Brain microvascular endothelial cell (primary cell): ENCODE measurements at regions not wholly inside any gene's neighbourhood (a gene's known extent, or its start where the extent isn't known, plus 50 kb on each side); places are given as distances from the start of the nearest gene placed in this dataset.

ENCODE experiments used
- DNase-seq: peaks from one replicate; pipeline ENCODE4 v3.0.0-alpha.2; 2020
- H3K27ac ChIP-seq: fragments of 250-450 bp; sonication (Bioruptor Pico); 2 replicates; pipeline ENCODE4 v1.5.1; 2020; ENCODE audit warnings: mild to moderate bottlenecking, moderate library complexity
- H3K27me3 ChIP-seq: fragments of 250-450 bp; sonication (Bioruptor Pico); replicated peaks from 2 replicates; pipeline ENCODE4 v1.5.1; 2020; ENCODE audit warnings: mild to moderate bottlenecking
- H3K36me3 ChIP-seq: fragments of 250-450 bp; sonication (Bioruptor Pico); replicated peaks from 2 replicates; pipeline ENCODE4 v1.5.1; 2020; ENCODE audit warnings: mild to moderate bottlenecking
- H3K4me3 ChIP-seq: 2 replicates; pipeline ENCODE4 v1.5.1; 2011; ENCODE audit warnings: low read depth, mild to moderate bottlenecking, control low read depth, low read length, moderate library complexity
- in situ Hi-C: cut with HindIII; loops from 2 replicates; pipeline ENCODE4 v1.10.0; 2017; ENCODE audit warnings: low sequenced_read_pairs, low pct_ligation_motif_present
- TF ChIP-seq, protein P1 (sequence below): IDR thresholded peaks from 2 replicates; pipeline ENCODE4 v1.5.1; 2011; ENCODE audit warnings: low read depth, mild to moderate bottlenecking, moderate library complexity, low read length, control low read depth, inconsistent platforms; ENCODE audit errors: missing control alignments

DNA sequence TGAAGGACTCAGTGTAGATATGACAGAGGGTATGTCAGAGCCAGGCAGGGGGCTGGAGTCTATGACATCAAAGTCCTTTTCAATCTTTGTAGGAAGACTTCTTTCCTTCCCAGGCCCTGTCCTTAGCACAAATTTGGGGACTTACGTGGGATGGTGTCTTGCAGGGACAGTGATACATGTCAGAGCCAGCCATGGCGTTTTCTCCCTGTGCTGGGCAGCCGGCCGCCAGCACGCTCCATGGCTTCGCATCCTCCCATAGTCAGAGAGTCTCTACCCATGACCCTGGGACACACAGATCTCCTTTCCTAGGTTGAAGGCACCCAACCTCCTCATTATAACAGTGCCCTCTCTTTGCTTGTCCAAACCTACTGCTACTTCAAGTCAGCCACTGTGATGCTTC is 156.9 kb upstream of the MYCN start:
- TF ChIP-seq, protein P1, sequence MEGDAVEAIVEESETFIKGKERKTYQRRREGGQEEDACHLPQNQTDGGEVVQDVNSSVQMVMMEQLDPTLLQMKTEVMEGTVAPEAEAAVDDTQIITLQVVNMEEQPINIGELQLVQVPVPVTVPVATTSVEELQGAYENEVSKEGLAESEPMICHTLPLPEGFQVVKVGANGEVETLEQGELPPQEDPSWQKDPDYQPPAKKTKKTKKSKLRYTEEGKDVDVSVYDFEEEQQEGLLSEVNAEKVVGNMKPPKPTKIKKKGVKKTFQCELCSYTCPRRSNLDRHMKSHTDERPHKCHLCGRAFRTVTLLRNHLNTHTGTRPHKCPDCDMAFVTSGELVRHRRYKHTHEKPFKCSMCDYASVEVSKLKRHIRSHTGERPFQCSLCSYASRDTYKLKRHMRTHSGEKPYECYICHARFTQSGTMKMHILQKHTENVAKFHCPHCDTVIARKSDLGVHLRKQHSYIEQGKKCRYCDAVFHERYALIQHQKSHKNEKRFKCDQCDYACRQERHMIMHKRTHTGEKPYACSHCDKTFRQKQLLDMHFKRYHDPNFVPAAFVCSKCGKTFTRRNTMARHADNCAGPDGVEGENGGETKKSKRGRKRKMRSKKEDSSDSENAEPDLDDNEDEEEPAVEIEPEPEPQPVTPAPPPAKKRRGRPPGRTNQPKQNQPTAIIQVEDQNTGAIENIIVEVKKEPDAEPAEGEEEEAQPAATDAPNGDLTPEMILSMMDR = no peak
- Histone ChIP-seq H3K4me3 (no peak overlapping the region), H3K27ac (no peak overlapping the region), H3K36me3 (no peaks in the 10 kb centered on the region), H3K27me3 (no peaks in the 10 kb centered on the region)
- DNase-seq = no peak
- in situ Hi-C loops = no loop called here

DNA sequence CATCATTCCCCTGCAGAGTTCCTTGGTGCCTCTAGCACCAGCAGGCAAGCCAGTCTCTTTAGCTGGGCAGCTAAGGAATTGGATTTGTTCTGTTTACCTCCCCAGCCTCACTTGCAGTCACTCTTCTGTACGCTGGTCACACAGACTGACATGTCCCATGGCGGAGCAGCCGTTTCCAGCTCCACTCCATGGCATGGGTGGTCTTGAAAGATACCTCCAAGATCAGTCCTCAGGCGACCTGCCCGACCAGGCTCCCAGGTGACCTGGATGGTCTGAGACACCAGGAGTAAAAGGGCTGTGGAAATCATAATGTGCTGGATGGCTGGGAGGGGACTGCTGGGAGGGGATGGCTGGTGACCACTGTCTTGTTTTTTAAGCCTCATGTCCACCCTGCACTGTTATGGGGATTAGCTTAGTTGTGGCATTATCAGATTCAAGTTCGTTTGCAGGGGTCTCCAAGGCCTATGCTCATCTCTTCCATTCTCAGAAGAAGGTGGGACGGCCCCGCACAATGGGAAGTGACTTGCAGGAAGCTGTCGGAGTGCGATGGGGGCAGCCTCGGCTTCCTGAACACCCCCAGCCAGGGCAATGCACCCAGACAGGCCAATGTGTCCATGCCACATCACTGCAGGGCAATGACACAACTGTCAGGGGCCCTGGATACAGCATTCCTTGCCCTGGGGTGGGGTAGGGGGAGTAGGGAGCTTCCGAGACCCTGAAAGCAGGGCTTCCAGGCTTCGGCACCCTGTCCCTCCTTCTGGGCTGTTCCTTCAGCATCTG is 156.1 kb upstream of the MYCN start:
- in situ Hi-C loops = no loop called here
- H3K4me3 ChIP-seq = no peak overlapping the region
- TF ChIP-seq, protein P1 = no peak
- H3K36me3 ChIP-seq = no peaks in the 10 kb centered on the region
- DNase-seq = no peak
- H3K27me3 ChIP-seq = no peaks in the 10 kb centered on the region
- H3K27ac ChIP-seq = no peak overlapping the region

DNA sequence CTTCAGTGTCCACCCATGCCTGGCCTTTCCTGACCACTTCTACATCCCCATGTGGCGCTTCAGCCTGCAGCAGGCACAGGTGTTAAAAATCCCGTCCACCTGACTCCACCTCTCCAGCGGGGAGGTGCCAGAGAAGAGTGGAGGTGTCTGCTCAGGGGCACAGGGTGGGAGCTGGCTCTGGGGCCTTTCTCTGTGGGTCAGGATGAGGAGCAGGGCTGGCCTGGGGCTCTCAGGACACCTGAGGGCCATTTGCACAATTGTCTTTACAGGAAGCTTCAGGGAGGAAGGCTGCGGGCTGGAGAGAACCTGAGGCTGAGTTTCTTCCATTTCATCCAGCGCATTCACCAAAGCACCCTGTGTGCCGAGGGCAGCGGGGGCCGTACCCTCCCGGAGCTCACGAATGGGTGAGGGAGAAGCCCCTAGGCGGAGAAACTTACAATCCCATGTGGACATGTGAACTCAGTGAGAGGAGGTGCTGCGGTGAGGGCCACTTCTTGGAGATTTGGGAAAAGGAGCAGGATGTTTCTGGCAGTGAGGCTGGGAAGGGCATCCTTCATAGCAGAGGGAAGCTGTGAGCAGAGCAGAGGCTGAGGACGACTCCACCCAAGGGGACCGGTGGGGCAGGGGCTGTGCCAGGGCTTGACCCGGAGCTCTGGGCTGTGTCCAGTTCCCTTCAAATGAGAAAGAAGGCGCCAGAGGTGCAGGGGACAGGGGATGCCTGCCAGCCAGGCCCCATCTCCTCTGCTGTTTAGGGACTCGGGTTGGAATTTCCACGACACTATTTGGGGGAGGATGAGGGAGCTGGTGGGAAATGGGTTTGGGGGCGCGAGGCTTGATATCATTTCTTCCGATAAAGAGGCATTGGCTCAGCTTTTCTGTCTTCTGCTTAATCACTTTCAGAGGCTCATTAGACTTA is 155.2 kb upstream of the MYCN start:
- DNase-seq = no peak
- no peaks in the 10 kb centered on the region for H3K36me3 ChIP-seq
- no peaks in the 10 kb centered on the region for H3K27me3 ChIP-seq
- in situ Hi-C loops = no loop called here
- TF ChIP-seq, protein P1 = no peak
- no peak overlapping the region for H3K27ac ChIP-seq
- no peak overlapping the region for H3K4me3 ChIP-seq

DNA sequence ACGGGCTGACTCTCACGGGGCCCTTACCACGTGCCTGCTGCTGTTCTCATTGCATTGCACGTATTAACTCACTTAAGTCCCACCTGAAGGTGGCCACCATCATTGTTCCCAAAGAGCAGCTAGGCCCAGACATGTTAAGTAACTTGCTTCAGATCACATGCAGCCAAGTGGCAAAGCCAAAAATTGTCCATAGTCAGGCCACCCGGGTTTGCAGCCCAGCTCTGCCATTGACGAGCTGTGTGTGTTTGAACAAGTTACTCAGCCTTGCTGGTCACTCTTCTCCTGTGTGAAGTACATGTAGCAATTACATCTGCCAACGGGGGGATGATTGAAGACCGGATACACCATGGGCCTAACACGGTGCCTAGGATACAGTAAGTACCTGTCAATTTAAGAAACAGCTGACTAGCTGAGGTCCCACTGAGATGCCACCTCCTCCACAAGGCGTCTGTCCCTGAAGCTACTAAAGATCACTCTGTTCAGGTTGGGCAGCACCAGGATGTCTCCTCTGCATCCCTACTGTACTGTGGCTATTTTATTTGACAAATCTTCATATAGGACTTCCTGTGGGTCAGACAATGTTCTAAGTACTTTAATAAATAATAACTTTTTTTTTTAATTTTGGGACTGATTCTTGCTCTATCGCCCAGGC is 154.2 kb upstream of the MYCN start:
- in situ Hi-C loops = no loop called here
- TF ChIP-seq, protein P1 = no peak
- no peak overlapping the region for H3K4me3 ChIP-seq
- H3K36me3 ChIP-seq = no peaks in the 10 kb centered on the region
- H3K27ac ChIP-seq = no peak overlapping the region
- DNase-seq = no peak
- no peaks in the 10 kb centered on the region for H3K27me3 ChIP-seq

DNA sequence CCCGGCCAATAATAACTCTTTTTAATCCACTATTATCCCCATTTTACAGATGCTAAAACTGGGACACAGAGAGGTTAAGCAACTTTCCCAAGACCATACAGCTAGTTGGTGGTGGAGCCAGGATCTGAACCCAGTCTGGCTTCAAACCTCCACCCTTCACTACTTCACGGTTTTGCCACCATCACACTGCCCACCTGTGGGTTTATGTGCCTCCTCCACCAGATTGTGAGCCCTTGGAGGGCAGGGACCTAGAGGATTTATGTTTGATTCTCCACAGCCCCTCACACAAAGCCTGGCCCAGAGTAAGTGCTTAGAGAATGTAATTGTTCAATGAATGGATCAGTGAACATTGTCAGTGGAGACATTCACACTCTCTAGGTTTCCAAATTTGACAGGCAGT is 153.4 kb upstream of the MYCN start:
- in situ Hi-C loops = no loop called here
- TF ChIP-seq, protein P1 = no peak
- Histone ChIP-seq H3K27ac (no peak overlapping the region), H3K27me3 (no peaks in the 10 kb centered on the region), H3K36me3 (no peaks in the 10 kb centered on the region), H3K4me3 (no peak overlapping the region)
- DNase-seq = no peak
